Upper lobe of right lung (tissue), 1 donor: ENCODE measurements at regions not wholly inside any gene's neighbourhood (a gene's known extent, or its start where the extent isn't known, plus 50 kb on each side); places are given as distances from the start of the nearest gene placed in this dataset.

Experiments used
- ATAC-seq: fragments of 200-7000 bp; cut with Tn5 transposase; one replicate; pipeline ENCODE4 v1.9.1; 2020; ENCODE audit warnings: mild to moderate bottlenecking, moderate library complexity
- DNase-seq: peaks from one replicate; pipeline ENCODE4 v3.0.0-alpha.2; 2020
- H3K27ac ChIP-seq: fragments of 200-600 bp; one replicate; pipeline ENCODE4 v1.8.0; 2022
- H3K27me3 ChIP-seq: fragments of 200-600 bp; one replicate; pipeline ENCODE4 v1.8.0; 2022; ENCODE audit warnings: mild to moderate bottlenecking
- H3K36me3 ChIP-seq: fragments of 200-600 bp; one replicate; pipeline ENCODE4 v1.8.0; 2022
- H3K4me1 ChIP-seq: fragments of 200-600 bp; one replicate; pipeline ENCODE4 v1.8.0; 2022
- H3K4me3 ChIP-seq: fragments of 200-600 bp; one replicate; pipeline ENCODE4 v1.8.0; 2022; ENCODE audit warnings: mild to moderate bottlenecking
- H3K9me3 ChIP-seq: fragments of 200-600 bp; one replicate; pipeline ENCODE4 v1.8.0; 2022
- CTCF ChIP-seq: fragments of 200-600 bp; IDR thresholded peaks from one replicate; pipeline ENCODE4 v1.8.0; 2022; ENCODE audit warnings: antibody characterized with exemption
- intact Hi-C: fragments of 100-400 bp; cut with DNase I; formaldehyde crosslinking; loops from one replicate; pipeline ENCODE4 v1.11.0; 2022
- donor health status: DM: no; HTN: yes; CAD: no; lungs with severe emphysema.

- no peak for DNase-seq
- Histone ChIP-seq H3K36me3 (no peaks in the 10 kb centered on the region), H3K9me3 (no peaks in the 10 kb centered on the region), H3K27me3 (no peaks in the 10 kb centered on the region), H3K27ac (peak overlapping the region; percentile 32), H3K4me1 (peaks cover 12% of the 10 kb centered on the region), H3K4me3 (no peak overlapping the region)
- ATAC-seq: peak; percentile 47
- no peak for TF ChIP-seq CTCF
- intact Hi-C loops: no loop called here
Measured at GRCh38 chr18:24987303-24988252, 364.4 kb downstream of the ZNF521 start.

GRCh38 chr18:24988253-24988840, 363.6 kb downstream of the ZNF521 start:
- H3K36me3 ChIP-seq: no peaks in the 10 kb centered on the region
- no peak for DNase-seq
- no peaks in the 10 kb centered on the region for H3K9me3 ChIP-seq
- H3K4me1 ChIP-seq: peaks cover 12% of the 10 kb centered on the region
- H3K4me3 ChIP-seq: no peak overlapping the region
- no peaks in the 10 kb centered on the region for H3K27me3 ChIP-seq
- peak; percentile 80 for ATAC-seq
- TF ChIP-seq CTCF: no peak
- intact Hi-C loops: no loop called here
- peak overlapping the region; percentile 32 for H3K27ac ChIP-seq

GRCh38 chr18:24989760-24990593, 362.0 kb downstream of the ZNF521 start:
- DNase-seq (no peak), ATAC-seq (no peak)
- H3K4me3 ChIP-seq: no peak overlapping the region
- intact Hi-C loops: no loop called here
- H3K9me3 ChIP-seq: no peaks in the 10 kb centered on the region
- TF ChIP-seq CTCF: no peak
- H3K4me1 ChIP-seq: peaks cover 12% of the 10 kb centered on the region
- no peaks in the 10 kb centered on the region for H3K27me3 ChIP-seq
- no peaks in the 10 kb centered on the region for H3K36me3 ChIP-seq
- no peak overlapping the region for H3K27ac ChIP-seq

- no peak for DNase-seq
- TF ChIP-seq CTCF: no peak
- peaks cover 12% of the 10 kb centered on the region for H3K4me1 ChIP-seq
- no peaks in the 10 kb centered on the region for H3K9me3 ChIP-seq
- no peak overlapping the region for H3K4me3 ChIP-seq
- H3K27me3 ChIP-seq: no peaks in the 10 kb centered on the region
- intact Hi-C loops: no loop called here
- H3K36me3 ChIP-seq: no peaks in the 10 kb centered on the region
- H3K27ac ChIP-seq: no peak overlapping the region
- no peak for ATAC-seq
Measured at GRCh38 chr18:24990671-24991134, 361.3 kb downstream of the ZNF521 start.

GRCh38 chr18:24991141-24992060, 360.6 kb downstream of the ZNF521 start:
- Histone ChIP-seq H3K27ac (no peak overlapping the region), H3K9me3 (no peaks in the 10 kb centered on the region), H3K36me3 (no peaks in the 10 kb centered on the region), H3K4me3 (no peak overlapping the region), H3K27me3 (no peaks in the 10 kb centered on the region), H3K4me1 (peaks cover 12% of the 10 kb centered on the region)
- intact Hi-C loops: no loop called here
- no peak for ATAC-seq
- no peak for TF ChIP-seq CTCF
- no peak for DNase-seq
